Adipocyte (in vitro differentiated cells): ENCODE measurements at regions not wholly inside any gene's neighbourhood (a gene's known extent, or its start where the extent isn't known, plus 50 kb on each side); places are given as distances from the start of the nearest gene placed in this dataset.

Source experiments
- DNase-seq: peaks from one replicate; pipeline ENCODE4 v3.0.0-alpha.2; 2015; ENCODE audit warnings: low read depth
- H3K27me3 ChIP-seq: replicated peaks from 2 replicates; pipeline ENCODE4 v1.7.0; 2013; ENCODE audit warnings: mild to moderate bottlenecking, low read length, moderate library complexity; ENCODE audit not compliant: control insufficient read depth, insufficient read depth
- H3K36me3 ChIP-seq: 2 replicates; pipeline ENCODE4 v1.7.0; 2013; ENCODE audit warnings: low read length, mild to moderate bottlenecking, moderate library complexity; ENCODE audit not compliant: control insufficient read depth, insufficient read depth, severe bottlenecking
- H3K4me1 ChIP-seq: 2 replicates; pipeline ENCODE4 v1.7.0; 2013; ENCODE audit warnings: mild to moderate bottlenecking, low read length, moderate library complexity; ENCODE audit not compliant: control insufficient read depth, insufficient read depth
- H3K4me3 ChIP-seq: 2 replicates; pipeline ENCODE4 v1.7.0; 2013; ENCODE audit warnings: mild to moderate bottlenecking, low read length, moderate library complexity
- H3K9ac ChIP-seq: 2 replicates; pipeline ENCODE4 v1.7.0; 2013; ENCODE audit warnings: mild to moderate bottlenecking, low read length, moderate library complexity
- H3K9me3 ChIP-seq: 2 replicates; pipeline ENCODE4 v1.7.0; 2013; ENCODE audit warnings: mild to moderate bottlenecking, low read length, moderate library complexity; ENCODE audit not compliant: control insufficient read depth

- H3K4me3 ChIP-seq: no peak overlapping the region
- no peak for DNase-seq
- no peaks in the 10 kb centered on the region for H3K27me3 ChIP-seq
- no peaks in the 10 kb centered on the region for H3K4me1 ChIP-seq
- no peaks in the 10 kb centered on the region for H3K36me3 ChIP-seq
- no peak overlapping the region for H3K9ac ChIP-seq
- H3K9me3 ChIP-seq: peaks cover 5% of the 10 kb centered on the region
Measured at GRCh38 chr2:153195342-153195741, 283.2 kb downstream of the RPRM start.

GRCh38 chr2:153189091-153189888 is 289.3 kb downstream of the RPRM start:
- Histone ChIP-seq H3K4me1 (no peaks in the 10 kb centered on the region), H3K4me3 (no peak overlapping the region), H3K36me3 (no peaks in the 10 kb centered on the region), H3K9ac (no peak overlapping the region), H3K27me3 (no peaks in the 10 kb centered on the region), H3K9me3 (peaks cover 23% of the 10 kb centered on the region)
- DNase-seq: no peak

GRCh38 chr2:153179808-153180207 is 298.8 kb downstream of the RPRM start:
- H3K4me1 ChIP-seq: no peaks in the 10 kb centered on the region
- H3K27me3 ChIP-seq: no peaks in the 10 kb centered on the region
- H3K9ac ChIP-seq: no peak overlapping the region
- H3K4me3 ChIP-seq: no peak overlapping the region
- H3K36me3 ChIP-seq: no peaks in the 10 kb centered on the region
- no peak for DNase-seq
- no peaks in the 10 kb centered on the region for H3K9me3 ChIP-seq

GRCh38 chr2:153169609-153170008 is 309.0 kb downstream of the RPRM start:
- H3K9ac ChIP-seq: no peak overlapping the region
- no peak for DNase-seq
- H3K4me1 ChIP-seq: no peaks in the 10 kb centered on the region
- H3K36me3 ChIP-seq: no peaks in the 10 kb centered on the region
- H3K4me3 ChIP-seq: no peak overlapping the region
- peaks cover 3% of the 10 kb centered on the region for H3K9me3 ChIP-seq
- H3K27me3 ChIP-seq: no peaks in the 10 kb centered on the region

GRCh38 chr2:153165021-153165420 is 313.5 kb downstream of the RPRM start:
- H3K9ac ChIP-seq: no peak overlapping the region
- H3K36me3 ChIP-seq: no peaks in the 10 kb centered on the region
- H3K9me3 ChIP-seq: no peaks in the 10 kb centered on the region
- no peak for DNase-seq
- no peak overlapping the region for H3K4me3 ChIP-seq
- H3K27me3 ChIP-seq: no peaks in the 10 kb centered on the region
- no peaks in the 10 kb centered on the region for H3K4me1 ChIP-seq

- no peaks in the 10 kb centered on the region for H3K27me3 ChIP-seq
- no peak overlapping the region for H3K9ac ChIP-seq
- no peak for DNase-seq
- H3K4me3 ChIP-seq: no peak overlapping the region
- H3K4me1 ChIP-seq: no peaks in the 10 kb centered on the region
- no peaks in the 10 kb centered on the region for H3K36me3 ChIP-seq
- H3K9me3 ChIP-seq: no peaks in the 10 kb centered on the region
Measured at GRCh38 chr2:153163055-153163454, 315.5 kb downstream of the RPRM start.

GRCh38 chr2:153156743-153157142 is 321.8 kb downstream of the RPRM start:
- Histone ChIP-seq H3K4me1 (no peaks in the 10 kb centered on the region), H3K4me3 (no peak overlapping the region), H3K27me3 (no peaks in the 10 kb centered on the region), H3K9me3 (no peaks in the 10 kb centered on the region), H3K9ac (no peak overlapping the region), H3K36me3 (no peaks in the 10 kb centered on the region)
- no peak for DNase-seq

- Histone ChIP-seq H3K9me3 (no peaks in the 10 kb centered on the region), H3K27me3 (no peaks in the 10 kb centered on the region), H3K9ac (no peak overlapping the region), H3K4me3 (no peak overlapping the region), H3K36me3 (no peaks in the 10 kb centered on the region), H3K4me1 (no peaks in the 10 kb centered on the region)
- no peak for DNase-seq
Measured at GRCh38 chr2:153152036-153152435, 326.5 kb downstream of the RPRM start.

- H3K4me3 ChIP-seq: no peak overlapping the region
- no peaks in the 10 kb centered on the region for H3K27me3 ChIP-seq
- no peak overlapping the region for H3K9ac ChIP-seq
- H3K9me3 ChIP-seq: no peaks in the 10 kb centered on the region
- H3K36me3 ChIP-seq: no peaks in the 10 kb centered on the region
- DNase-seq: no peak
- peaks cover 5% of the 10 kb centered on the region for H3K4me1 ChIP-seq
Measured at GRCh38 chr2:153145470-153145978, 333.0 kb downstream of the RPRM start.

- Histone ChIP-seq H3K36me3 (no peaks in the 10 kb centered on the region), H3K4me3 (no peak overlapping the region), H3K4me1 (peaks cover 5% of the 10 kb centered on the region), H3K27me3 (peaks cover 2% of the 10 kb centered on the region), H3K9ac (no peak overlapping the region), H3K9me3 (no peaks in the 10 kb centered on the region)
- DNase-seq: no peak
Measured at GRCh38 chr2:153143540-153143939, 335.0 kb downstream of the RPRM start.

GRCh38 chr2:153140498-153140897 is 338.1 kb downstream of the RPRM start:
- Histone ChIP-seq H3K27me3 (peaks cover 5% of the 10 kb centered on the region), H3K36me3 (no peaks in the 10 kb centered on the region), H3K4me1 (peaks cover 5% of the 10 kb centered on the region), H3K9ac (no peak overlapping the region), H3K4me3 (no peak overlapping the region), H3K9me3 (no peaks in the 10 kb centered on the region)
- no peak for DNase-seq
